Pons (tissue), 1 donor: ENCODE measurements at regions not wholly inside any gene's neighbourhood (a gene's known extent, or its start where the extent isn't known, plus 50 kb on each side); places are given as distances from the start of the nearest gene placed in this dataset.
A peak's percentile ranks its signal among the peaks of the same experiment; 100 is the strongest.
"Not testable (repeated sequence)": the region's sequence is repeated elsewhere in the genome, so short reads cannot be mapped to it uniquely, and the experiment has no call there.

Experiments
- DNase-seq: peaks from one replicate; pipeline ENCODE4 v3.0.0-alpha.2; 2016; ENCODE audit warnings: low spot score

GRCh38 chr16:16879567-16880251 is 500.8 kb downstream of the NPIPA7 start:
- no peak for DNase-seq

- no peak for DNase-seq
Observed at GRCh38 chr16:16881814-16882213, 502.9 kb downstream of the NPIPA7 start.

- DNase-seq, result no peak
Observed at GRCh38 chr16:16882766-16883165, 503.8 kb downstream of the NPIPA7 start.

- no peak for DNase-seq
Observed at GRCh38 chr16:16884451-16884850, 505.5 kb downstream of the NPIPA7 start.

- no peak for DNase-seq
Observed at GRCh38 chr16:16887193-16887592, 508.3 kb downstream of the NPIPA7 start.

- no peak for DNase-seq
Observed at GRCh38 chr16:16890964-16891363, 512.0 kb downstream of the NPIPA7 start.

GRCh38 chr16:16904601-16905000 is 525.7 kb downstream of the NPIPA7 start:
- DNase-seq, result no peak

GRCh38 chr16:16905850-16906249 is 526.9 kb downstream of the NPIPA7 start:
- DNase-seq, result no peak

- no peak for DNase-seq
Observed at GRCh38 chr16:16907089-16907488, 528.1 kb downstream of the NPIPA7 start.

GRCh38 chr16:16908077-16908476 is 529.1 kb downstream of the NPIPA7 start:
- DNase-seq, result no peak

GRCh38 chr16:16909126-16909525 is 530.2 kb downstream of the NPIPA7 start:
- no peak for DNase-seq

- no peak for DNase-seq
Observed at GRCh38 chr16:16910666-16911065, 531.7 kb downstream of the NPIPA7 start.

GRCh38 chr16:16915771-16916170 is 536.8 kb downstream of the NPIPA7 start:
- DNase-seq, result peak; percentile 2

GRCh38 chr16:16917191-16917785 is 538.3 kb downstream of the NPIPA7 start:
- no peak for DNase-seq

- no peak for DNase-seq
Observed at GRCh38 chr16:16923479-16923878, 544.5 kb downstream of the NPIPA7 start.

GRCh38 chr16:16924613-16925012 is 545.7 kb downstream of the NPIPA7 start:
- DNase-seq, result no peak

- no peak for DNase-seq
Observed at GRCh38 chr16:16925432-16925831, 545.3 kb downstream of the XYLT1 start.

- no peak for DNase-seq
Observed at GRCh38 chr16:16928532-16929109, 542.1 kb downstream of the XYLT1 start.

- DNase-seq, result no peak
Observed at GRCh38 chr16:16930309-16931000, 540.3 kb downstream of the XYLT1 start.

GRCh38 chr16:16933861-16934260 is 536.9 kb downstream of the XYLT1 start:
- no peak for DNase-seq

- DNase-seq, result no peak
Observed at GRCh38 chr16:16934660-16935059, 536.1 kb downstream of the XYLT1 start.

- DNase-seq, result not testable (repeated sequence)
Observed at GRCh38 chr16:16935909-16936308, 534.9 kb downstream of the XYLT1 start.

GRCh38 chr16:16937576-16937975 is 533.2 kb downstream of the XYLT1 start:
- DNase-seq, result no peak
